Endothelial cell of umbilical vein (primary cell): ENCODE measurements at regions not wholly inside any gene's neighbourhood (a gene's known extent, or its start where the extent isn't known, plus 50 kb on each side); places are given as distances from the start of the nearest gene placed in this dataset.

Source experiments
- BruUV-seq: library from RNA; stranded (reverse); fragments of 400-500 nt; replicated peaks from 2 replicates; lab custom pipeline; 2021; lab: Mats Ljungman, UMichigan
- CTCF ChIA-PET: fragments of 300-600, 350-600 bp; sonication (Branson Sonifier 250); formaldehyde crosslinking; loops from one replicate; lab custom pipeline; 2021; ENCODE audit warnings: antibody characterized with exemption, inconsistent platforms; lab: Charles Lee
- POLR2A ChIA-PET: fragments of 300-600, 350-600 bp; sonication (Branson Sonifier 250); formaldehyde crosslinking; loops from one replicate; lab custom pipeline; 2021; ENCODE audit warnings: antibody characterized with exemption, inconsistent platforms; lab: Charles Lee
- DNase-seq: peaks from one replicate; pipeline ENCODE4 v3.0.0-alpha.2; 2011; ENCODE audit warnings: low read depth, low spot score
- FAIRE-seq: peaks from 2 replicates; lab custom pipeline; 2011; peaks lifted over from hg19 to GRCh38; lab: Jason Lieb, UNC
- H2AFZ ChIP-seq: 2 replicates; pipeline ENCODE4 v1.6.0; 2012; ENCODE audit warnings: low read depth, low read length, control low read depth, inconsistent platforms
- H3K27ac ChIP-seq: 2 replicates; pipeline ENCODE4 v1.5.1; 2011; ENCODE audit warnings: low read depth, mild to moderate bottlenecking, control low read depth, low read length, moderate library complexity; ENCODE audit not compliant: insufficient read depth
- H3K27me3 ChIP-seq, 2 experiments: 2 replicates each; pipeline versions ENCODE4 v1.6.0 to v1.6.1; 2011; ENCODE audit warnings: low read length in 2 of 2, mixed read lengths in 1 of 2; ENCODE audit not compliant: control insufficient read depth in 2 of 2, insufficient read depth in 2 of 2
- H3K36me3 ChIP-seq, 2 experiments: 2 replicates in 1 of 2; 3 replicates in 1 of 2; pipeline ENCODE4 v1.5.1; 2011; ENCODE audit warnings: low read length in 2 of 2, mild to moderate bottlenecking in 1 of 2, moderate library complexity in 1 of 2; ENCODE audit not compliant: control insufficient read depth in 2 of 2, insufficient read depth in 2 of 2; ENCODE audit errors: extremely low read depth in 1 of 2
- H3K4me1 ChIP-seq: 3 replicates; pipeline ENCODE4 v1.5.1; 2011; ENCODE audit warnings: mild to moderate bottlenecking, low read length; ENCODE audit not compliant: control insufficient read depth, insufficient read depth; ENCODE audit errors: extremely low read depth
- H3K4me2 ChIP-seq: 2 replicates; pipeline ENCODE4 v1.6.1; 2011; ENCODE audit warnings: low read length, control low read depth, mixed read lengths; ENCODE audit not compliant: insufficient read depth
- H3K4me3 ChIP-seq, 3 experiments: fragments of 200-600 bp in 1 of 3; sonication (generic), shearing (Covaris generic) in 1 of 3; replicated peaks in 1 of 3; 2 replicates each; pipeline ENCODE4 v1.5.1; 2011 to 2016; ENCODE audit warnings: control low read depth in 3 of 3, low read length in 3 of 3, mild to moderate bottlenecking in 2 of 3, inconsistent platforms in 1 of 3, low read depth in 1 of 3, moderate library complexity in 1 of 3; ENCODE audit not compliant: insufficient read depth in 1 of 3
- H3K79me2 ChIP-seq: 2 replicates; pipeline ENCODE4 v1.6.0; 2012; ENCODE audit warnings: low read length, inconsistent platforms; ENCODE audit not compliant: control insufficient read depth, insufficient read depth
- H3K9ac ChIP-seq: replicated peaks from 2 replicates; pipeline ENCODE3; 2011; ENCODE audit warnings: low read length, control low read depth; ENCODE audit not compliant: insufficient read depth; ENCODE audit errors: extremely low read depth
- H3K9me1 ChIP-seq: replicated peaks from 3 replicates; pipeline ENCODE4 v1.6.0; 2011; ENCODE audit warnings: mild to moderate bottlenecking, low read length; ENCODE audit not compliant: control insufficient read depth, insufficient read depth; ENCODE audit errors: extremely low read depth
- H3K9me3 ChIP-seq: replicated peaks from 2 replicates; pipeline ENCODE4 v1.5.1; 2012; ENCODE audit warnings: low read length, inconsistent platforms; ENCODE audit not compliant: control insufficient read depth, insufficient read depth
- H4K20me1 ChIP-seq: replicated peaks from 2 replicates; pipeline ENCODE3; 2011; ENCODE audit warnings: mild to moderate bottlenecking, low read length; ENCODE audit not compliant: control insufficient read depth, insufficient read depth; ENCODE audit errors: extremely low read depth
- EZH2 ChIP-seq: IDR thresholded peaks from 2 replicates; pipeline ENCODE4 v1.6.1; 2012; ENCODE audit warnings: borderline replicate concordance, low read depth, mild to moderate bottlenecking, moderate library complexity, low read length, inconsistent platforms; ENCODE audit not compliant: severe bottlenecking
- FOS ChIP-seq: IDR thresholded peaks from 2 replicates; pipeline ENCODE4 v1.6.1; 2011; ENCODE audit warnings: mild to moderate bottlenecking, low read length, moderate library complexity, borderline replicate concordance; ENCODE audit not compliant: insufficient read depth
- GATA2 ChIP-seq: IDR thresholded peaks from 2 replicates; pipeline ENCODE4 v1.7.0; 2011; ENCODE audit warnings: low read depth, mild to moderate bottlenecking, moderate library complexity, mixed read lengths, low read length; ENCODE audit not compliant: insufficient read length, insufficient read depth
- JUN ChIP-seq: IDR thresholded peaks from 2 replicates; pipeline ENCODE4 v1.6.1; 2011; ENCODE audit warnings: borderline replicate concordance, low read depth; ENCODE audit not compliant: insufficient read length, insufficient read depth
- MYC ChIP-seq: IDR thresholded peaks from one replicate; pipeline ENCODE4 v1.6.1; 2011; ENCODE audit warnings: mild to moderate bottlenecking, low read depth, low read length
- POLR2A ChIP-seq: IDR thresholded peaks from 2 replicates; pipeline ENCODE4 v1.6.1; 2012; ENCODE audit warnings: low read depth, mild to moderate bottlenecking, control low read depth, low read length
- POLR2AphosphoS5 ChIP-seq: IDR thresholded peaks from 2 replicates; pipeline ENCODE4 v1.6.1; 2012; ENCODE audit warnings: low read depth, mild to moderate bottlenecking, control low read depth, low read length, moderate library complexity; ENCODE audit not compliant: insufficient read depth
- dilution Hi-C: fragments of 300-500 bp; cut with MboI; formaldehyde crosslinking; loops from one replicate; pipeline ENCODE4 v1.15.0; 2019; ENCODE audit warnings: low sequenced_read_pairs; ENCODE audit not compliant: extremely low pct_ligation_motif_present
- intact Hi-C: fragments of 100-400 bp; cut with micrococcal nuclease; formaldehyde crosslinking; loops from one replicate; pipeline ENCODE4 v1.10.0; 2022
- TF ChIP-seq, protein P1 (sequence below): IDR thresholded peaks from 2 replicates; pipeline ENCODE4 v1.6.1; 2011; ENCODE audit not compliant: insufficient read depth, insufficient read length
- TF ChIP-seq, protein P2 (sequence below), 2 donors: IDR thresholded peaks; 1 replicate in 1 of 2; 2 replicates in 1 of 2; pipeline ENCODE4 v1.5.1; 2011; ENCODE audit warnings: low read length in 2 of 2, mild to moderate bottlenecking in 2 of 2, moderate library complexity in 2 of 2, control low read depth in 1 of 2, inconsistent platforms in 1 of 2, low read depth in 1 of 2; ENCODE audit not compliant: insufficient read depth in 1 of 2; ENCODE audit errors: extremely low read depth in 1 of 2

DNA sequence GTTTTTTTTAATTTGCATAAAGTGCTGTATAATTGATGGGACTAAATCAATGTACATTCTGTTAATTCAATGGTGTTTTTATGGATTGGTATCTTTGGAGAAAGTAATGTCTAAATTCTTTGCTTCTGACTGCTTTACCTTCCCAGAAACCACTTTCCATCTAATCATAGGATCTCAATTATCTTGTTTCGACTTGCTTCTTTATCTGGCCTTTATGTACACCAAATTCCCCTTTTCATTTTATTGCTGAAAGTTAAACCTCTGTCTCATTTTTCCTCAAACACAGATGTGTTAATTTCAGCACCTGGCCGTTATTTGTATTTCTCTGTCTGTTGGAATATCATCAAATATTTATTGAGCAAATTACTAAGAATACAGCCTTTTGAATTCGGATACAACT lies 287.3 kb upstream of the GBE1 start:
- no TSS peak for BruUV-seq
- Histone ChIP-seq H3K9me1 (no peaks in the 10 kb centered on the region), H3K4me1 (no peaks in the 10 kb centered on the region), H3K27me3 (no peaks in the 10 kb centered on the region), H3K4me3 (no peak overlapping the region), H3K4me2 (no peak overlapping the region), H2AFZ (no peak overlapping the region), H3K36me3 (no peaks in the 10 kb centered on the region), H3K9me3 (no peaks in the 10 kb centered on the region), H3K79me2 (no peaks in the 10 kb centered on the region), H3K27ac (no peak overlapping the region), H3K9ac (no peak overlapping the region), H4K20me1 (no peaks in the 10 kb centered on the region)
- TF ChIP-seq, protein P1, sequence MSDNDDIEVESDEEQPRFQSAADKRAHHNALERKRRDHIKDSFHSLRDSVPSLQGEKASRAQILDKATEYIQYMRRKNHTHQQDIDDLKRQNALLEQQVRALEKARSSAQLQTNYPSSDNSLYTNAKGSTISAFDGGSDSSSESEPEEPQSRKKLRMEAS, result no peak
- TF ChIP-seq GATA2 (no peak), MYC (no peak), POLR2A (no peak), FOS (no peak), EZH2 (no peak), POLR2AphosphoS5 (no peak), JUN (no peak)
- TF ChIP-seq, protein P2, sequence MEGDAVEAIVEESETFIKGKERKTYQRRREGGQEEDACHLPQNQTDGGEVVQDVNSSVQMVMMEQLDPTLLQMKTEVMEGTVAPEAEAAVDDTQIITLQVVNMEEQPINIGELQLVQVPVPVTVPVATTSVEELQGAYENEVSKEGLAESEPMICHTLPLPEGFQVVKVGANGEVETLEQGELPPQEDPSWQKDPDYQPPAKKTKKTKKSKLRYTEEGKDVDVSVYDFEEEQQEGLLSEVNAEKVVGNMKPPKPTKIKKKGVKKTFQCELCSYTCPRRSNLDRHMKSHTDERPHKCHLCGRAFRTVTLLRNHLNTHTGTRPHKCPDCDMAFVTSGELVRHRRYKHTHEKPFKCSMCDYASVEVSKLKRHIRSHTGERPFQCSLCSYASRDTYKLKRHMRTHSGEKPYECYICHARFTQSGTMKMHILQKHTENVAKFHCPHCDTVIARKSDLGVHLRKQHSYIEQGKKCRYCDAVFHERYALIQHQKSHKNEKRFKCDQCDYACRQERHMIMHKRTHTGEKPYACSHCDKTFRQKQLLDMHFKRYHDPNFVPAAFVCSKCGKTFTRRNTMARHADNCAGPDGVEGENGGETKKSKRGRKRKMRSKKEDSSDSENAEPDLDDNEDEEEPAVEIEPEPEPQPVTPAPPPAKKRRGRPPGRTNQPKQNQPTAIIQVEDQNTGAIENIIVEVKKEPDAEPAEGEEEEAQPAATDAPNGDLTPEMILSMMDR (IDR thresholded peaks at IDR 0.05; ENCODE audit: extremely low read depth in 1 of 2, insufficient read depth in 1 of 2, low read depth in 1 of 2, low read length in 2 of 2), result no peak
- DNase-seq (no peak), FAIRE-seq (no peak)
- dilution Hi-C loops (no loop called here), intact Hi-C loops (no loop called here)
- ChIA-PET CTCF (no interaction called here), POLR2A (no interaction called here)
